Kidney epithelial cell (primary cell): ENCODE measurements at regions not wholly inside any gene's neighbourhood (a gene's known extent, or its start where the extent isn't known, plus 50 kb on each side); places are given as distances from the start of the nearest gene placed in this dataset.
A peak's percentile ranks its signal among the peaks of the same experiment; 100 is the strongest.

ENCODE experiments used
- DNase-seq: peaks from one replicate; pipeline ENCODE4 v3.0.0-alpha.2; 2010; ENCODE audit warnings: low read depth
- H3K27me3 ChIP-seq: 2 replicates; pipeline ENCODE4 v1.6.0; 2011; ENCODE audit warnings: low read length; ENCODE audit not compliant: control insufficient read depth, insufficient read depth
- H3K36me3 ChIP-seq: 2 replicates; pipeline ENCODE4 v1.5.1; 2011; ENCODE audit warnings: low read length; ENCODE audit not compliant: control insufficient read depth, insufficient read depth
- H3K4me3 ChIP-seq: 2 replicates; pipeline ENCODE4 v1.5.1; 2011; ENCODE audit warnings: low read depth, mild to moderate bottlenecking, control low read depth, low read length
- CTCF ChIP-seq: IDR thresholded peaks from 2 replicates; pipeline ENCODE4 v1.5.1; 2011; ENCODE audit warnings: mild to moderate bottlenecking, moderate library complexity, low read length, control low read depth, inconsistent platforms; ENCODE audit not compliant: insufficient read depth, poor library complexity, severe bottlenecking

GRCh38 chr5:154112255-154112654 lies 73.5 kb downstream of the MFAP3 start:
- no peak for DNase-seq
- no peaks in the 10 kb centered on the region for H3K27me3 ChIP-seq
- no peak for TF ChIP-seq CTCF
- H3K36me3 ChIP-seq = no peaks in the 10 kb centered on the region
- no peak overlapping the region for H3K4me3 ChIP-seq

GRCh38 chr5:154115291-154115690 lies 75.2 kb upstream of the GALNT10 start:
- no peak for TF ChIP-seq CTCF
- no peaks in the 10 kb centered on the region for H3K27me3 ChIP-seq
- no peak overlapping the region for H3K4me3 ChIP-seq
- no peak for DNase-seq
- no peaks in the 10 kb centered on the region for H3K36me3 ChIP-seq

- Histone ChIP-seq H3K4me3 (no peak overlapping the region), H3K36me3 (no peaks in the 10 kb centered on the region), H3K27me3 (no peaks in the 10 kb centered on the region)
- TF ChIP-seq CTCF = no peak
- DNase-seq = no peak
These were observed 73.5 kb upstream of the GALNT10 start for GRCh38 chr5:154117050-154117449.

GRCh38 chr5:154117930-154118329 lies 72.6 kb upstream of the GALNT10 start:
- H3K27me3 ChIP-seq = no peaks in the 10 kb centered on the region

GRCh38 chr5:154118385-154118784 lies 72.1 kb upstream of the GALNT10 start:
- Histone ChIP-seq H3K27me3 (no peaks in the 10 kb centered on the region), H3K36me3 (no peaks in the 10 kb centered on the region), H3K4me3 (no peak overlapping the region)
- no peak for DNase-seq
- no peak for TF ChIP-seq CTCF

More at GRCh38 chr5:154117930-154118329, 72.6 kb upstream of the GALNT10 start:
- Histone ChIP-seq H3K4me3 (no peak overlapping the region), H3K36me3 (no peaks in the 10 kb centered on the region)
- no peak for TF ChIP-seq CTCF
- DNase-seq = no peak

- Histone ChIP-seq H3K4me3 (no peak overlapping the region), H3K27me3 (no peaks in the 10 kb centered on the region), H3K36me3 (no peaks in the 10 kb centered on the region)
- TF ChIP-seq CTCF = peak; percentile 41
- peak; percentile 94 for DNase-seq
These were observed 71.6 kb upstream of the GALNT10 start for GRCh38 chr5:154118893-154119336.
